Fibroblast of the aortic adventitia (primary cell): ENCODE measurements at regions not wholly inside any gene's neighbourhood (a gene's known extent, or its start where the extent isn't known, plus 50 kb on each side); places are given as distances from the start of the nearest gene placed in this dataset.

Experiments used
- DNase-seq: peaks from one replicate; pipeline ENCODE4 v3.0.0-alpha.2; 2010; ENCODE audit warnings: low read depth
- H3K4me3 ChIP-seq: 2 replicates; pipeline ENCODE4 v1.5.1; 2011; ENCODE audit warnings: low read depth, mild to moderate bottlenecking, control low read depth, low read length, moderate library complexity
- CTCF ChIP-seq: IDR thresholded peaks from 2 replicates; pipeline ENCODE4 v1.5.1; 2011; ENCODE audit warnings: mild to moderate bottlenecking, low read length, control low read depth, inconsistent platforms; ENCODE audit not compliant: insufficient read depth

GRCh38 chr4:41873380-41874295, 61.6 kb upstream of the TMEM33 start:
- no peak overlapping the region for H3K4me3 ChIP-seq
- TF ChIP-seq CTCF: no peak
- DNase-seq: no peak

GRCh38 chr4:41870035-41870434, 65.2 kb upstream of the TMEM33 start:
- TF ChIP-seq CTCF: no peak
- no peak for DNase-seq
- H3K4me3 ChIP-seq: no peak overlapping the region

- no peak for DNase-seq
- TF ChIP-seq CTCF: no peak
- no peak overlapping the region for H3K4me3 ChIP-seq
These were observed 68.2 kb upstream of the TMEM33 start for GRCh38 chr4:41866799-41867677.

GRCh38 chr4:41865981-41866798, 69.0 kb upstream of the TMEM33 start:
- H3K4me3 ChIP-seq: no peak overlapping the region
- no peak for DNase-seq
- no peak for TF ChIP-seq CTCF

GRCh38 chr4:41865306-41865980, 69.8 kb upstream of the TMEM33 start:
- DNase-seq: no peak
- no peak for TF ChIP-seq CTCF
- no peak overlapping the region for H3K4me3 ChIP-seq

- no peak overlapping the region for H3K4me3 ChIP-seq
- DNase-seq: no peak
- TF ChIP-seq CTCF: no peak
These were observed 76.1 kb upstream of the TMEM33 start for GRCh38 chr4:41859087-41859486.
